ENCODE measurements at regions not wholly inside any gene's neighbourhood (a gene's known extent, or its start where the extent isn't known, plus 50 kb on each side); places are given as distances from the start of the nearest gene placed in this dataset.

DNA sequence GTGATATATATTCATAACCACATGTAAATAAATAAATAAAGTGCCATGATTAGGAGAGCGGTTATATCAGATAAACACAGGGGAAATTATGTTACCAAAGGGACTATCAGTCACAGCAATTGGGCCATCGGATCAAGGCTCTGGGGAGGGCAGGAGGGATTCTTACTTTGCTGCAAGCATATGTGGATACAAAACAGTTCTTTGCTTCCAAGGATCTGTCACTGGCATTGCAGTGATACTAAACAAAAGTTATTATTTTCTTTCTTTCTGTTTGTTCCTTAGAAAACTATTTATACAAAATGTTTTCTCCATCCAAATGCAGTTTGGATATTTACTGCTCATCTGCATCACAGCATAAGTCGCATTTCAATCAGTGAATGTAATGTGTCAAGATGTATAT lies 188.4 kb upstream of the MGMT start:
- TF ChIP-seq EZH2 (IDR thresholded peaks at IDR 0.05; ENCODE audit: borderline replicate concordance, low read length) = no peak
- TF ChIP-seq, protein P1, sequence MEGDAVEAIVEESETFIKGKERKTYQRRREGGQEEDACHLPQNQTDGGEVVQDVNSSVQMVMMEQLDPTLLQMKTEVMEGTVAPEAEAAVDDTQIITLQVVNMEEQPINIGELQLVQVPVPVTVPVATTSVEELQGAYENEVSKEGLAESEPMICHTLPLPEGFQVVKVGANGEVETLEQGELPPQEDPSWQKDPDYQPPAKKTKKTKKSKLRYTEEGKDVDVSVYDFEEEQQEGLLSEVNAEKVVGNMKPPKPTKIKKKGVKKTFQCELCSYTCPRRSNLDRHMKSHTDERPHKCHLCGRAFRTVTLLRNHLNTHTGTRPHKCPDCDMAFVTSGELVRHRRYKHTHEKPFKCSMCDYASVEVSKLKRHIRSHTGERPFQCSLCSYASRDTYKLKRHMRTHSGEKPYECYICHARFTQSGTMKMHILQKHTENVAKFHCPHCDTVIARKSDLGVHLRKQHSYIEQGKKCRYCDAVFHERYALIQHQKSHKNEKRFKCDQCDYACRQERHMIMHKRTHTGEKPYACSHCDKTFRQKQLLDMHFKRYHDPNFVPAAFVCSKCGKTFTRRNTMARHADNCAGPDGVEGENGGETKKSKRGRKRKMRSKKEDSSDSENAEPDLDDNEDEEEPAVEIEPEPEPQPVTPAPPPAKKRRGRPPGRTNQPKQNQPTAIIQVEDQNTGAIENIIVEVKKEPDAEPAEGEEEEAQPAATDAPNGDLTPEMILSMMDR (IDR thresholded peaks at IDR 0.05; ENCODE audit: low read length) = no peak
- H2AFZ ChIP-seq (ENCODE audit: low read length) = no peak overlapping the region
- H3K27me3 ChIP-seq (ENCODE audit: insufficient read depth, low read length) = peaks cover 2% of the 10 kb centered on the region; the same call in 1 of the 2 replicates
- H3K36me3 ChIP-seq (ENCODE audit: insufficient read depth, low read length) = no peaks in the 10 kb centered on the region
- no peak overlapping the region for H3K4me2 ChIP-seq (ENCODE audit: low read length)
- H3K4me3 ChIP-seq (ENCODE audit: low read depth, low read length, poor library complexity, severe bottlenecking) = no peak overlapping the region
- H3K9ac ChIP-seq (ENCODE audit: low read length) = no peak overlapping the region
- no peaks in the 10 kb centered on the region for H3K79me2 ChIP-seq (ENCODE audit: insufficient read depth, low read length)
- H4K20me1 ChIP-seq (ENCODE audit: insufficient read depth, low read length) = no peaks in the 10 kb centered on the region
- H3F3A ChIP-seq (ENCODE audit: insufficient read depth, low read length) = no peaks in the 10 kb centered on the region
- no peak overlapping the region for H3K27ac ChIP-seq (ENCODE audit: low read depth, low read length, poor library complexity, severe bottlenecking)
- H3K9me2 ChIP-seq (ENCODE audit: low read depth, low read length) = no peaks in the 10 kb centered on the region
- H3K9me3 ChIP-seq (ENCODE audit: low read length) = no peaks in the 10 kb centered on the region
- no peaks in the 10 kb centered on the region for H3K4me1 ChIP-seq (ENCODE audit: insufficient read depth, low read length, severe bottlenecking)

DNA sequence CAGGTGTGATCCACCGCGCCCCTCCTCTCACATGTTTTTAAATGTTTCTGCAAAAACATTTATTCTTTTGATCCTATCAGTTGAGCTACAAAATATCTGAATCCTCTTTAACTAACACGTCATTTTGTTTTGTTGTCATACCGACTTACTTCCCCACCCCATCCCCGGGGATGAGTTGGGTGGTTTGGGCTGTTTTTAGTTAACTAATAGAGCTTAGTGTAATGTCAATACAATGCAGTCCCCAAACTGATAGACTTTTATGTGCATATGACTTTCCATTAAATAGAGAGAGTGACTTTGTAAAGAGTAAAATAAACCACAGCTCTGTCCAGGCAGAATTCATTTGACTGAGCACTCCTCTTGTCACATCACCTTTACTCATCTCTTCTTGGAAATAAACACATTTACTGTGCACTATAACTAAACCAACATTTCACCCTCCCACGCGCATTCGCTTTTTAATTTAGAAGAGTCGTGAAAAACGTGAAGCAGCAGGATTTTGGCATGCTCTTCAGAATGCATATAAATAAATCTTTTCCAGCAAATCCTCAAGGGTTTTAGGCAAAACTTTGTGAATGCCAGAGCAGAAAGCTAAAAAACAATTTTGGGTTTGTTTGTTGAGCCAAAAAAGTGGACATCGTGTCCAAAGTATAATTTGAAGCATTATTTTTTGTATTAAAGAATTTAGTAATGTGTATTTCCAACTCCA lies 187.4 kb upstream of the MGMT start:
- no peak overlapping the region for H3K27ac ChIP-seq (ENCODE audit: low read depth, low read length, poor library complexity, severe bottlenecking)
- no peaks in the 10 kb centered on the region; the same call in 1 of the 2 replicates for H3K27me3 ChIP-seq (ENCODE audit: insufficient read depth, low read length)

DNA sequence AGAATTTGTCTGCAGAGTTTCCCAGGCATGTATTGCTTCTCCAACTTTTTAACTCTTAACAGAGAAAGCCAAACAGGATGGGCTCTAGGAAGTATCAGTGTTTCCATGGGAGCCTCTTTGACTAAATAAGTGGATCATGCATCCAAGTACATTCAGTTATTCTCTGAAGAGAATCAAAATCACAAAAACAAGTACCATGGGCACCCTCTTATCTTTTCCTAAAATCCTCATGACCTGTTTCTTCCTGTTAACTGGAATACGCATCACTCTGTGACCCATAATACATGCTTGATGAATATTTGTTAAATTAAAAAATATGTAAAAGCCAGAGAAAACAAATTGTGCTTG lies 186.9 kb upstream of the MGMT start:
- H3K27me3 ChIP-seq (ENCODE audit: insufficient read depth, low read length) = no peaks in the 10 kb centered on the region; the same call in 1 of the 2 replicates
- TF ChIP-seq, protein P1 (IDR thresholded peaks at IDR 0.05; ENCODE audit: low read length) = no peak
- TF ChIP-seq EZH2 (IDR thresholded peaks at IDR 0.05; ENCODE audit: borderline replicate concordance, low read length) = no peak
- H4K20me1 ChIP-seq (ENCODE audit: insufficient read depth, low read length) = no peaks in the 10 kb centered on the region

More for the DNA sequence above, 187.4 kb upstream of the MGMT start:
- Histone ChIP-seq H3K4me3 (ENCODE audit: low read depth, low read length, poor library complexity, severe bottlenecking) (no peak overlapping the region), H4K20me1 (ENCODE audit: insufficient read depth, low read length) (no peaks in the 10 kb centered on the region), H3F3A (ENCODE audit: insufficient read depth, low read length) (no peaks in the 10 kb centered on the region), H3K4me2 (ENCODE audit: low read length) (no peak overlapping the region), H3K9me2 (ENCODE audit: low read depth, low read length) (no peaks in the 10 kb centered on the region), H3K79me2 (ENCODE audit: insufficient read depth, low read length) (no peaks in the 10 kb centered on the region), H3K36me3 (ENCODE audit: insufficient read depth, low read length) (no peaks in the 10 kb centered on the region), H3K4me1 (ENCODE audit: insufficient read depth, low read length, severe bottlenecking) (no peaks in the 10 kb centered on the region), H3K9me3 (ENCODE audit: low read length) (no peaks in the 10 kb centered on the region), H3K9ac (ENCODE audit: low read length) (no peak overlapping the region), H2AFZ (ENCODE audit: low read length) (no peak overlapping the region)
- TF ChIP-seq, protein P1 (IDR thresholded peaks at IDR 0.05; ENCODE audit: low read length) = no peak

More for the DNA sequence above, 186.9 kb upstream of the MGMT start:
- H3K79me2 ChIP-seq (ENCODE audit: insufficient read depth, low read length) = no peaks in the 10 kb centered on the region
- H3K36me3 ChIP-seq (ENCODE audit: insufficient read depth, low read length) = no peaks in the 10 kb centered on the region
- H3K4me2 ChIP-seq (ENCODE audit: low read length) = no peak overlapping the region
- no peaks in the 10 kb centered on the region for H3K9me3 ChIP-seq (ENCODE audit: low read length)
- no peaks in the 10 kb centered on the region for H3F3A ChIP-seq (ENCODE audit: insufficient read depth, low read length)
- H3K4me1 ChIP-seq (ENCODE audit: insufficient read depth, low read length, severe bottlenecking) = no peaks in the 10 kb centered on the region
- no peak overlapping the region for H3K27ac ChIP-seq (ENCODE audit: low read depth, low read length, poor library complexity, severe bottlenecking)
- no peak overlapping the region for H3K4me3 ChIP-seq (ENCODE audit: low read depth, low read length, poor library complexity, severe bottlenecking)
- no peak overlapping the region for H2AFZ ChIP-seq (ENCODE audit: low read length)
- no peak overlapping the region for H3K9ac ChIP-seq (ENCODE audit: low read length)
- H3K9me2 ChIP-seq (ENCODE audit: low read depth, low read length) = no peaks in the 10 kb centered on the region
